Kidney (tissue), 13 donors: ENCODE measurements at regions not wholly inside any gene's neighbourhood (a gene's known extent, or its start where the extent isn't known, plus 50 kb on each side); places are given as distances from the start of the nearest gene placed in this dataset.

ENCODE experiments used
- DNase-seq, 5 donors: peaks; one replicate each; pipeline ENCODE4 v3.0.0-alpha.2; 2013 to 2020
- FAIRE-seq: peaks from 2 replicates; lab custom pipeline; 2012; peaks lifted over from hg19 to GRCh38; lab: Jason Lieb, UNC
- H3K27ac ChIP-seq, 2 donors: one replicate each; pipeline ENCODE4 v1.7.0; 2013; ENCODE audit warnings: low read depth in 2 of 2, low read length in 2 of 2, inconsistent platforms in 1 of 2
- H3K27me3 ChIP-seq: one replicate; pipeline ENCODE4 v1.7.1; 2013; ENCODE audit warnings: low read length, inconsistent platforms; ENCODE audit not compliant: control insufficient read depth, insufficient read depth
- H3K36me3 ChIP-seq, 3 donors: one replicate each; pipeline versions ENCODE4 v1.7.0 to v1.7.1; 2013; ENCODE audit warnings: low read length in 3 of 3, control low read depth in 1 of 3, inconsistent platforms in 1 of 3; ENCODE audit not compliant: insufficient read depth in 3 of 3, control insufficient read depth in 2 of 3
- H3K4me1 ChIP-seq, 3 donors: one replicate each; pipeline versions ENCODE4 v1.7.0 to v1.7.1; 2013; ENCODE audit warnings: low read length in 3 of 3, inconsistent platforms in 1 of 3, low read depth in 1 of 3; ENCODE audit not compliant: control insufficient read depth in 2 of 3, insufficient read depth in 2 of 3
- H3K4me3 ChIP-seq, 3 donors: one replicate each; pipeline versions ENCODE4 v1.7.0 to v1.8.1; 2013; ENCODE audit warnings: low read length in 3 of 3, control low read depth in 1 of 3, inconsistent platforms in 1 of 3
- H3K9ac ChIP-seq, 3 donors: one replicate each; pipeline versions ENCODE4 v1.7.0 to v1.7.1; 2013; ENCODE audit warnings: low read length in 3 of 3, control low read depth in 1 of 3, inconsistent platforms in 1 of 3
- H3K9me3 ChIP-seq, 3 donors: one replicate each; pipeline versions ENCODE4 v1.7.0 to v1.7.1; 2013; ENCODE audit warnings: low read length in 3 of 3, control low read depth in 1 of 3, inconsistent platforms in 1 of 3; ENCODE audit not compliant: control insufficient read depth in 2 of 3, insufficient read depth in 1 of 3
- CTCF ChIP-seq: IDR thresholded peaks from 3 replicates; pipeline ENCODE4 v1.5.1; 2012; ENCODE audit warnings: mild to moderate bottlenecking, moderate library complexity, borderline replicate concordance; ENCODE audit not compliant: insufficient read depth; ENCODE audit errors: extremely low read depth
- intact Hi-C: fragments of 100-400 bp; cut with DNase I; formaldehyde crosslinking; loops from one replicate; pipeline ENCODE4 v1.11.1; 2022
- donor health status: control.
- donor health status: control.
- donor health status: control.
- donor health status: control.
- donor health status: control.
- donor health status: DM: yes; HTN: yes; CAD: no.
- donor health status: Normal renal cell carcinoma (clear cell type).

- Histone ChIP-seq H3K27me3 (no peaks in the 10 kb centered on the region), H3K4me1 (peaks cover 0 to 4% (median 2%) of the 10 kb centered on the region in 3 donors), H3K9ac (no peak overlapping the region), H3K4me3 (no peak overlapping the region), H3K36me3 (no peaks in the 10 kb centered on the region), H3K27ac (no peak overlapping the region), H3K9me3 (no peaks in the 10 kb centered on the region)
- FAIRE-seq = no peak
- no peak for DNase-seq
- intact Hi-C loops = no loop called here
- TF ChIP-seq CTCF = no peak
Measured at GRCh38 chr2:128752691-128753263, 434.1 kb upstream of the HS6ST1 start.

- no peak for TF ChIP-seq CTCF
- H3K27me3 ChIP-seq = no peaks in the 10 kb centered on the region
- H3K36me3 ChIP-seq = no peaks in the 10 kb centered on the region
- FAIRE-seq (no peak), DNase-seq (peak in 1 of 5 donors; percentile 31)
- no peak overlapping the region for H3K9ac ChIP-seq
- H3K9me3 ChIP-seq = no peaks in the 10 kb centered on the region
- no peak overlapping the region for H3K4me3 ChIP-seq
- H3K4me1 ChIP-seq = peaks cover 0 to 4% (median 2%) of the 10 kb centered on the region in 3 donors
- no peak overlapping the region for H3K27ac ChIP-seq
- intact Hi-C loops = no loop called here
Measured at GRCh38 chr2:128753321-128753720, 434.7 kb upstream of the HS6ST1 start.

DNA sequence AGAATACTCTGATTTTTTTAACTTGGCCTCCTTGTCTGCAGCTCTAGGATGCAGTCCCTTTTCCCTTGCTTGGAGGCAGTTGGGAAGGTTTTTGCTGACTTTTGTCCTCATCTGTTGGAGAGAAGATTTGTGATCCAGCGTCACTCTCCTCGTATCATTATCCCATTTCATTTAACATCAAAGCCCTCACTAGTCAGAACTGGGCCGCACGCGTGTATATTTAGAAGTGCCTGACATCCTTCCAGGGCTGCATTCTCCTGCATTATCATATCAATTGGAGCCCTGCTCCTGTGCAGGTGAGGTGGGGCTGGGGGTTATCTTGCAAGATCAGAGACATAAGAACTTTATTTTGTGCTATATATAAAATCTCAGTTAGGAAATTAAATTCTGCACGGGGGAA lies 435.1 kb upstream of the HS6ST1 start:
- Histone ChIP-seq H3K9me3 (no peaks in the 10 kb centered on the region), H3K27ac (no peak overlapping the region), H3K27me3 (no peaks in the 10 kb centered on the region), H3K4me1 (peaks cover 0 to 4% (median 2%) of the 10 kb centered on the region in 3 donors), H3K4me3 (no peak overlapping the region), H3K36me3 (no peaks in the 10 kb centered on the region), H3K9ac (no peak overlapping the region)
- FAIRE-seq = no peak
- intact Hi-C loops = no loop called here
- TF ChIP-seq CTCF = no peak
- DNase-seq = no peak

DNA sequence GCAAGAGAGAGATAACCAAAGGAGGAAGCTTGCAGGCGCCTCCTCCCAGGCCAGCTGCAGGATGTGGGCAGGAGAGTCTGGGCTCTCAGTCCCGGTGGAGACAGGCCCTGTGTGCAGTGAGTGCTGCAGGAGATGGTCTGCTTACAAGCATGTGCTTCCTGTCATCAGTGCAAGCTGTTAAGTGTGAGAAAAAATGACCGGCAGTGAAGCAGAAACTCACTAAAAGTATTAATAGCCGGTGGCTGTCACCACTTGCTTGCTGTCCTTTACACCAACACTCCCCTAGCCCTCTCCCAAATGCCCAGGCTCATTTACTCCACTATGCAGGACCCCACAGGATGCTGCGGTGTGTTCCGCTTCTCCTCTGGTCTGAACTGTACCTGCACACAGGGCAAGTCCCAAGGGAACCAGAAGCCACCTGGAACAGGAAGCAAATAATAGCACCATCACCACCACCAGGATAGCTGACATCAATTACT lies 435.6 kb upstream of the HS6ST1 start:
- no peak overlapping the region for H3K4me3 ChIP-seq
- H3K9ac ChIP-seq = no peak overlapping the region
- H3K36me3 ChIP-seq = no peaks in the 10 kb centered on the region
- H3K4me1 ChIP-seq = peaks cover 0 to 4% (median 2%) of the 10 kb centered on the region in 3 donors
- no peak for TF ChIP-seq CTCF
- FAIRE-seq (no peak), DNase-seq (peak in 3 of 5 donors; percentile 43 to 76 (median 57))
- intact Hi-C loops = no loop called here
- H3K27ac ChIP-seq = no peak overlapping the region
- no peaks in the 10 kb centered on the region for H3K9me3 ChIP-seq
- H3K27me3 ChIP-seq = no peaks in the 10 kb centered on the region
